GM12891 (cell line): ENCODE measurements at regions not wholly inside any gene's neighbourhood (a gene's known extent, or its start where the extent isn't known, plus 50 kb on each side); places are given as distances from the start of the nearest gene placed in this dataset.

Experiments used
- POLR2A ChIP-seq: IDR thresholded peaks from 2 replicates; pipeline ENCODE4 v1.6.1; 2011; ENCODE audit warnings: low read depth, low read length, control low read depth
- POLR2AphosphoS5 ChIP-seq: IDR thresholded peaks from 2 replicates; pipeline ENCODE4 v1.6.1; 2011; ENCODE audit warnings: low read depth, low read length, control low read depth
- POU2F2 ChIP-seq: IDR thresholded peaks from 2 replicates; pipeline ENCODE4 v1.6.1; 2011; ENCODE audit warnings: low read depth, mild to moderate bottlenecking, control low read depth, low read length, moderate library complexity
- TAF1 ChIP-seq: IDR thresholded peaks from 2 replicates; pipeline ENCODE4 v1.6.1; 2011; ENCODE audit warnings: low read depth, low read length, control low read depth

DNA sequence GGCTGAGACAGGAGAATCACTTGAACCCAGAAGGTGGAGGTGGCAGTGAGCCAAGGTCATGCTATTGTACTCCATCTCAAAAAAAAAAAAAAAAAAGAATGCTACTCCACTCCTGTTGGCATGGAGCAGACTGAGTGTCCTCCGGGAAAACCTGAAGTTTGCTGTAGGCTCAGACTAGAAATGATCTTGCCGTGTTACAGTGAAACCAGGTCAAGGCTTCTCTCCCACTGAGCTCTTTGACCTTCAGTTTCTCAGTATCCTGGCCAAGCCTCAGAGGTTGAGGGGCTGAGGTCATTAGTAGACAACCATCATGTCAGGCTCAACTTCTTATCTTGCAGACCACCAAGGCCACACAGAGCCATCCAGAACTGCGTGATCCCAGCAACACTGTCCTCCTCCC is 348.6 kb upstream of the ZNF32 start:
- no peak for TF ChIP-seq TAF1
- no peak for TF ChIP-seq POLR2A
- TF ChIP-seq POLR2AphosphoS5 = no peak
- no peak for TF ChIP-seq POU2F2
